Naive thymus-derived CD4-positive, alpha-beta T cell (primary cell): ENCODE measurements at regions not wholly inside any gene's neighbourhood (a gene's known extent, or its start where the extent isn't known, plus 50 kb on each side); places are given as distances from the start of the nearest gene placed in this dataset.

Source experiments
- ATAC-seq: fragments of 150-1000 bp; cut with Tn5 transposase; 2 replicates; pipeline ENCODE4 v1.10.0; 2021; ENCODE audit warnings: mild to moderate bottlenecking, moderate library complexity
- CTCF ChIA-PET: fragments of 350-600 bp; sonication (Branson Sonifier 250); formaldehyde crosslinking; loops from one replicate; lab custom pipeline; 2021; ENCODE audit warnings: antibody characterized with exemption; lab: Charles Lee
- POLR2A ChIA-PET: fragments of 350-600 bp; sonication (Branson Sonifier 250); formaldehyde crosslinking; loops from one replicate; lab custom pipeline; 2021; ENCODE audit warnings: antibody characterized with exemption, inconsistent platforms; lab: Charles Lee
- DNase-seq, 9 donors: peaks; one replicate each; pipeline versions ENCODE4 v3.0.0 to v3.0.0-alpha.2; 2020 to 2022; ENCODE audit warnings: mixed read lengths in 1 of 9
- H3K27ac ChIP-seq: one replicate; pipeline ENCODE4 v1.7.0; 2013; ENCODE audit warnings: mild to moderate bottlenecking, low read depth, low read length, moderate library complexity
- H3K27me3 ChIP-seq, 2 donors: one replicate each; pipeline ENCODE4 v1.7.0; 2013; ENCODE audit warnings: low read length in 2 of 2, mild to moderate bottlenecking in 2 of 2, moderate library complexity in 2 of 2; ENCODE audit not compliant: control insufficient read depth in 2 of 2, insufficient read depth in 2 of 2
- H3K36me3 ChIP-seq, 3 experiments: 1 replicate in 2 of 3; 2 replicates in 1 of 3; pipeline ENCODE4 v1.7.0; 2013; ENCODE audit warnings: low read length in 3 of 3, mild to moderate bottlenecking in 3 of 3, moderate library complexity in 1 of 3; ENCODE audit not compliant: insufficient read depth in 3 of 3, control insufficient read depth in 2 of 3
- H3K4me1 ChIP-seq, 2 donors: one replicate each; pipeline ENCODE4 v1.7.0; 2013; ENCODE audit warnings: low read length in 2 of 2, mild to moderate bottlenecking in 2 of 2, moderate library complexity in 1 of 2; ENCODE audit not compliant: control insufficient read depth in 2 of 2, insufficient read depth in 2 of 2
- H3K4me3 ChIP-seq: 2 replicates; pipeline ENCODE4 v1.7.0; 2013; ENCODE audit warnings: mild to moderate bottlenecking, low read length
- H3K9me3 ChIP-seq, 3 experiments: 1 replicate in 2 of 3; 2 replicates in 1 of 3; pipeline ENCODE4 v1.7.0; 2013; ENCODE audit warnings: low read length in 3 of 3; ENCODE audit not compliant: control insufficient read depth in 2 of 3
- H3K27ac Mint-ChIP-seq, 9 donors: one replicate each; pipeline ENCODE4 v1.8.0; 2020 to 2022; ENCODE audit warnings: mixed read lengths in 9 of 9, mild to moderate bottlenecking in 8 of 9, moderate library complexity in 5 of 9, inconsistent platforms in 2 of 9
- H3K27me3 Mint-ChIP-seq, 5 donors: one replicate each; pipeline ENCODE4 v1.8.0; 2021 to 2022; ENCODE audit warnings: mixed read lengths in 5 of 5, mild to moderate bottlenecking in 1 of 5
- H3K36me3 Mint-ChIP-seq, 5 donors: one replicate each; pipeline ENCODE4 v1.8.0; 2020 to 2022; ENCODE audit warnings: mixed read lengths in 5 of 5, mild to moderate bottlenecking in 3 of 5, inconsistent platforms in 1 of 5
- H3K4me1 Mint-ChIP-seq, 7 donors: one replicate each; pipeline ENCODE4 v1.8.0; 2020 to 2022; ENCODE audit warnings: mixed read lengths in 7 of 7, mild to moderate bottlenecking in 3 of 7, inconsistent platforms in 1 of 7
- H3K4me3 Mint-ChIP-seq, 10 donors: one replicate each; pipeline ENCODE4 v1.8.0; 2020 to 2022; ENCODE audit warnings: mild to moderate bottlenecking in 10 of 10, mixed read lengths in 10 of 10, moderate library complexity in 6 of 10, inconsistent platforms in 2 of 10
- H3K9me3 Mint-ChIP-seq, 11 donors: one replicate each; pipeline ENCODE4 v1.8.0; 2020 to 2022; ENCODE audit warnings: mixed read lengths in 11 of 11, mild to moderate bottlenecking in 4 of 11, inconsistent platforms in 1 of 11, moderate library complexity in 1 of 11
- intact Hi-C, 2 donors: fragments of 100-400 bp; cut with micrococcal nuclease; formaldehyde crosslinking; loops; one replicate each; pipeline ENCODE4 v1.15.1; 2023

GRCh38 chr1:208433971-208434370 lies 189.8 kb upstream of the PLXNA2 start:
- ChIA-PET CTCF (no interaction called here), POLR2A (no interaction called here)
- DNase-seq (no peak), ATAC-seq (no peak)
- Histone ChIP-seq H3K36me3 (no peaks in the 10 kb centered on the region), H3K27me3 (no peaks in the 10 kb centered on the region), H3K4me1 (no peaks in the 10 kb centered on the region), H3K4me3 (no peak overlapping the region), H3K9me3 (no peaks in the 10 kb centered on the region), H3K27ac (no peak overlapping the region)
- Mint-ChIP-seq H3K4me1 (no peaks in the 10 kb centered on the region), H3K4me3 (no peak overlapping the region), H3K36me3 (no peaks in the 10 kb centered on the region), H3K27ac (no peak overlapping the region), H3K9me3 (peaks cover 0 to 2% (median 0%) of the 10 kb centered on the region in 11 donors), H3K27me3 (peaks cover 0 to 6% (median 0%) of the 10 kb centered on the region in 5 donors)
- intact Hi-C loops, result no loop called here

GRCh38 chr1:208437401-208437800 lies 193.2 kb upstream of the PLXNA2 start:
- no peak for ATAC-seq
- H3K9me3 ChIP-seq, result no peaks in the 10 kb centered on the region
- CTCF ChIA-PET, result no interaction called here
- H3K36me3 ChIP-seq, result no peaks in the 10 kb centered on the region
- H3K4me3 Mint-ChIP-seq, result no peak overlapping the region
- H3K9me3 Mint-ChIP-seq, result peaks cover 0 to 17% (median 5%) of the 10 kb centered on the region in 11 donors
- H3K36me3 Mint-ChIP-seq, result no peaks in the 10 kb centered on the region
- no peaks in the 10 kb centered on the region for H3K4me1 ChIP-seq
- H3K27ac Mint-ChIP-seq, result no peak overlapping the region
- H3K27me3 Mint-ChIP-seq, result peaks cover 0 to 4% (median 0%) of the 10 kb centered on the region in 5 donors
- DNase-seq, result no peak
- intact Hi-C loops, result no loop called here
- no peaks in the 10 kb centered on the region for H3K27me3 ChIP-seq
- H3K27ac ChIP-seq, result no peak overlapping the region
- POLR2A ChIA-PET, result no interaction called here
- H3K4me1 Mint-ChIP-seq, result no peaks in the 10 kb centered on the region
- H3K4me3 ChIP-seq, result no peak overlapping the region

GRCh38 chr1:208438112-208438699 lies 194.0 kb upstream of the PLXNA2 start:
- H3K9me3 Mint-ChIP-seq, result peaks cover 4 to 22% (median 8%) of the 10 kb centered on the region in 11 donors
- CTCF ChIA-PET, result no interaction called here
- H3K4me3 Mint-ChIP-seq, result no peak overlapping the region
- Histone ChIP-seq H3K4me1 (no peaks in the 10 kb centered on the region), H3K4me3 (no peak overlapping the region), H3K9me3 (no peaks in the 10 kb centered on the region), H3K36me3 (no peaks in the 10 kb centered on the region), H3K27me3 (no peaks in the 10 kb centered on the region), H3K27ac (no peak overlapping the region)
- no peaks in the 10 kb centered on the region for H3K4me1 Mint-ChIP-seq
- DNase-seq, result no peak
- POLR2A ChIA-PET, result no interaction called here
- H3K27me3 Mint-ChIP-seq, result peaks cover 0 to 4% (median 0%) of the 10 kb centered on the region in 5 donors
- H3K27ac Mint-ChIP-seq, result no peak overlapping the region
- no peaks in the 10 kb centered on the region for H3K36me3 Mint-ChIP-seq
- intact Hi-C loops, result no loop called here
- no peak for ATAC-seq

GRCh38 chr1:208445758-208446203 lies 201.6 kb upstream of the PLXNA2 start:
- Mint-ChIP-seq H3K4me3 (no peak overlapping the region), H3K9me3 (peaks cover 4 to 38% (median 15%) of the 10 kb centered on the region in 11 donors), H3K27ac (no peak overlapping the region), H3K27me3 (peaks cover 0 to 32% (median 29%) of the 10 kb centered on the region in 5 donors), H3K36me3 (peaks cover 0 to 7% (median 0%) of the 10 kb centered on the region in 5 donors), H3K4me1 (no peaks in the 10 kb centered on the region)
- H3K9me3 ChIP-seq, result no peaks in the 10 kb centered on the region
- intact Hi-C loops, result no loop called here
- no peak overlapping the region for H3K27ac ChIP-seq
- ChIA-PET CTCF (no interaction called here), POLR2A (no interaction called here)
- no peaks in the 10 kb centered on the region for H3K36me3 ChIP-seq
- H3K4me3 ChIP-seq, result no peak overlapping the region
- DNase-seq (no peak), ATAC-seq (no peak)
- H3K27me3 ChIP-seq, result no peaks in the 10 kb centered on the region
- no peaks in the 10 kb centered on the region for H3K4me1 ChIP-seq

- no peaks in the 10 kb centered on the region for H3K9me3 ChIP-seq
- no peak overlapping the region for H3K27ac ChIP-seq
- Mint-ChIP-seq H3K27me3 (peaks cover 0 to 35% (median 29%) of the 10 kb centered on the region in 5 donors), H3K9me3 (peaks cover 4 to 34% (median 15%) of the 10 kb centered on the region in 11 donors), H3K4me3 (no peak overlapping the region), H3K36me3 (peaks cover 0 to 7% (median 0%) of the 10 kb centered on the region in 5 donors), H3K27ac (no peak overlapping the region), H3K4me1 (no peaks in the 10 kb centered on the region)
- no peak for DNase-seq
- CTCF ChIA-PET, result no interaction called here
- no peaks in the 10 kb centered on the region for H3K4me1 ChIP-seq
- no peaks in the 10 kb centered on the region for H3K27me3 ChIP-seq
- H3K36me3 ChIP-seq, result no peaks in the 10 kb centered on the region
- intact Hi-C loops, result no loop called here
- ATAC-seq, result no peak
- no peak overlapping the region for H3K4me3 ChIP-seq
- POLR2A ChIA-PET, result no interaction called here
These were observed 202.1 kb upstream of the PLXNA2 start for GRCh38 chr1:208446271-208446691.

GRCh38 chr1:208448425-208448824 lies 204.2 kb upstream of the PLXNA2 start:
- Histone ChIP-seq H3K27me3 (no peaks in the 10 kb centered on the region), H3K9me3 (no peaks in the 10 kb centered on the region), H3K4me3 (no peak overlapping the region), H3K4me1 (no peaks in the 10 kb centered on the region), H3K27ac (no peak overlapping the region), H3K36me3 (no peaks in the 10 kb centered on the region)
- Mint-ChIP-seq H3K4me3 (no peak overlapping the region), H3K4me1 (no peaks in the 10 kb centered on the region), H3K27me3 (peaks cover 0 to 43% (median 29%) of the 10 kb centered on the region in 5 donors), H3K9me3 (peaks cover 0 to 24% (median 6%) of the 10 kb centered on the region in 11 donors), H3K36me3 (peaks cover 0 to 7% (median 0%) of the 10 kb centered on the region in 5 donors), H3K27ac (no peak overlapping the region)
- ATAC-seq (no peak), DNase-seq (no peak)
- ChIA-PET CTCF (no interaction called here), POLR2A (no interaction called here)
- intact Hi-C loops, result no loop called here

GRCh38 chr1:208449951-208450350 lies 205.8 kb upstream of the PLXNA2 start:
- no peaks in the 10 kb centered on the region for H3K36me3 ChIP-seq
- Mint-ChIP-seq H3K27me3 (peaks cover 0 to 45% (median 30%) of the 10 kb centered on the region in 5 donors), H3K4me3 (no peak overlapping the region), H3K4me1 (no peaks in the 10 kb centered on the region), H3K9me3 (peaks cover 0 to 11% (median 6%) of the 10 kb centered on the region in 11 donors), H3K36me3 (peaks cover 0 to 7% (median 0%) of the 10 kb centered on the region in 5 donors), H3K27ac (no peak overlapping the region)
- no peak overlapping the region for H3K27ac ChIP-seq
- H3K9me3 ChIP-seq, result no peaks in the 10 kb centered on the region
- no peaks in the 10 kb centered on the region for H3K27me3 ChIP-seq
- intact Hi-C loops, result no loop called here
- ChIA-PET POLR2A (no interaction called here), CTCF (interaction anchor here (0.7 kb wide), 1 partner anchor 597 kb away, joined by 3 read pairs; no protein-coding TSS in a partner anchor)
- H3K4me3 ChIP-seq, result no peak overlapping the region
- DNase-seq, result no peak
- no peak for ATAC-seq
- H3K4me1 ChIP-seq, result no peaks in the 10 kb centered on the region
